ENCODE measurements at regions not wholly inside any gene's neighbourhood (a gene's known extent, or its start where the extent isn't known, plus 50 kb on each side); places are given as distances from the start of the nearest gene placed in this dataset.

DNA sequence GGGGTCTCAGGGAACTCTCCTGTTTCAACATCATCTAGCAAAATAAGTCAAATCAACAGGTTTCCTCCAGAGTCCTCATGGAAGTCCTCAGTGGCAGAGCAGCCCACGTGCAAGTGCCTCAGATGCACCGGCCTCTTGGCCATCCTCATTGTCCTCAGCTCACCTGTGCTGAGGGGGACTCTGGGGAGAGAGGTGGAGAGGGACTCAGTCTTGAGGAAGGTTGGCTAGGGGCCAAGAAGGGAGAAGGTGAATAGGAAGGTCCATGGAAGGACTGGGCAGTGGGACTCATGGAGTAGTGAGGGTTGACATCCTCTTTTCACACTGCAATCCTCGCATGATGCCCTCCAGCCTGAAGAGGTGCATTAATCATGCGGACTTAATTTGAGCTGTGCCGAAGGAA lies 77.9 kb upstream of the DUSP22 start:
- no peak for TF ChIP-seq POLR2AphosphoS5 (IDR thresholded peaks at IDR 0.05; ENCODE audit: low read depth, low read length)
- TF ChIP-seq POLR2A (IDR thresholded peaks at IDR 0.05; ENCODE audit: low read depth, low read length) = no peak
